ENCODE measurements at regions not wholly inside any gene's neighbourhood (a gene's known extent, or its start where the extent isn't known, plus 50 kb on each side); places are given as distances from the start of the nearest gene placed in this dataset.

- Histone ChIP-seq H3K27me3 (ENCODE audit: low read depth, low read length) (no peaks in the 10 kb centered on the region), H3K4me3 (ENCODE audit: low read depth in 1 of 2, low read length in 2 of 2) (no peak overlapping the region), H3K9me3 (ENCODE audit: control insufficient read depth in 1 of 2, low read length in 2 of 2) (peaks cover 0 to 7% of the 10 kb centered on the region in 2 donors), H3K36me3 (ENCODE audit: control insufficient read depth in 1 of 2, insufficient read depth in 2 of 2, low read length in 2 of 2) (no peaks in the 10 kb centered on the region), H3K27ac (ENCODE audit: low read length) (no peak overlapping the region), H3K4me1 (ENCODE audit: control insufficient read depth in 1 of 2, insufficient read depth in 2 of 2, low read length in 2 of 2) (no peaks in the 10 kb centered on the region)
Measured at GRCh38 chr6:134596191-134596590, 278.3 kb upstream of the SGK1 start.

- no peak overlapping the region for H3K27ac ChIP-seq (ENCODE audit: low read length)
- H3K27me3 ChIP-seq (ENCODE audit: low read depth, low read length): no peaks in the 10 kb centered on the region
- H3K4me1 ChIP-seq (ENCODE audit: control insufficient read depth in 1 of 2, insufficient read depth in 2 of 2, low read length in 2 of 2): no peaks in the 10 kb centered on the region
- no peaks in the 10 kb centered on the region for H3K36me3 ChIP-seq (ENCODE audit: control insufficient read depth in 1 of 2, insufficient read depth in 2 of 2, low read length in 2 of 2)
- H3K9me3 ChIP-seq (ENCODE audit: control insufficient read depth in 1 of 2, low read length in 2 of 2): no peaks in the 10 kb centered on the region
- no peak overlapping the region for H3K4me3 ChIP-seq (ENCODE audit: low read depth in 1 of 2, low read length in 2 of 2)
Measured at GRCh38 chr6:134594881-134595280, 277.0 kb upstream of the SGK1 start.

- Histone ChIP-seq H3K9me3 (ENCODE audit: control insufficient read depth in 1 of 2, low read length in 2 of 2) (no peaks in the 10 kb centered on the region), H3K27ac (ENCODE audit: low read length) (no peak overlapping the region), H3K36me3 (ENCODE audit: control insufficient read depth in 1 of 2, insufficient read depth in 2 of 2, low read length in 2 of 2) (no peaks in the 10 kb centered on the region), H3K4me3 (ENCODE audit: low read depth in 1 of 2, low read length in 2 of 2) (no peak overlapping the region), H3K4me1 (ENCODE audit: control insufficient read depth in 1 of 2, insufficient read depth in 2 of 2, low read length in 2 of 2) (no peaks in the 10 kb centered on the region), H3K27me3 (ENCODE audit: low read depth, low read length) (no peaks in the 10 kb centered on the region)
Measured at GRCh38 chr6:134593887-134594286, 276.0 kb upstream of the SGK1 start.

DNA sequence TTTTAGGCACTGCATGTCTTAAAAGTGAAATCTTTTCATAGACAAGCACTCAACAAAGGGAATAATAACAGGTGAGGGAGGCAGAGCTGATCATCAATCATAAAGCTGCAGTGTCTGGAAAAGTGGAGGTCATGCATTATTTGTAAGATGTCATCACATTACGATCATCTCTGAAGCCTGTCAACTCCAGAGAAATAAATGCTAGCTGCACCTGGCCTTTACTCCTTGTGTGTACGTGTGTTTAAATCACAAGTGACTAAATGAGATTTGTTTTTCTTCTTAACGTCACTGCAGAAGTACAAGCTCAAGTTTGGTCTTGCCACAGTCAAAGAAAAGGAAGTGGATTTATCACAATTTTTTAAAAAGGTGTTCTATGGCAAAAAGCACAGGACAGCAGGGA lies 275.5 kb upstream of the SGK1 start:
- H3K9me3 ChIP-seq (ENCODE audit: control insufficient read depth in 1 of 2, low read length in 2 of 2): peaks cover 0 to 2% of the 10 kb centered on the region in 2 donors
- H3K4me1 ChIP-seq (ENCODE audit: control insufficient read depth in 1 of 2, insufficient read depth in 2 of 2, low read length in 2 of 2): no peaks in the 10 kb centered on the region
- H3K27ac ChIP-seq (ENCODE audit: low read length): no peak overlapping the region
- H3K27me3 ChIP-seq (ENCODE audit: low read depth, low read length): no peaks in the 10 kb centered on the region
- no peak overlapping the region for H3K4me3 ChIP-seq (ENCODE audit: low read depth in 1 of 2, low read length in 2 of 2)
- H3K36me3 ChIP-seq (ENCODE audit: control insufficient read depth in 1 of 2, insufficient read depth in 2 of 2, low read length in 2 of 2): no peaks in the 10 kb centered on the region

DNA sequence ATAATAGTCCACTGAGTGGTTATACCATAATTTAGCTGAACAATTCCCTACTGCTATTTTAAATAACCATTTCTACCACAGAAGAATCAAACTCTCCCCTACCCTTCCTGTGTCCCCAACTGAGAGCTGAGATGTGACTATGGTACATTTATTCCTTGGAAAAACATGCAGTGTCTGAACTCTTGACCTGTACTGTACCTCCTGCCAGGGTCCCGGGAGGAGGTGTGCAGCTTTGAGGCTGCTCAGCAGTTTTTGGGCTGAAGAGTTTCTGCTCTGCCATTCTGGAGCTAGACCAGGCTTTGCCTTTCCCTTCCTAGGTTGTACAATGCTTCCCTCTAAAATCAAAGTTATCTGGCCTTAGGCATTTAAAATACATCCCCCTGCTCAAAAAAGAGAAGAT lies 275.1 kb upstream of the SGK1 start:
- Histone ChIP-seq H3K36me3 (ENCODE audit: control insufficient read depth in 1 of 2, insufficient read depth in 2 of 2, low read length in 2 of 2) (no peaks in the 10 kb centered on the region), H3K4me3 (ENCODE audit: low read depth in 1 of 2, low read length in 2 of 2) (no peak overlapping the region), H3K4me1 (ENCODE audit: control insufficient read depth in 1 of 2, insufficient read depth in 2 of 2, low read length in 2 of 2) (no peaks in the 10 kb centered on the region), H3K27me3 (ENCODE audit: low read depth, low read length) (no peaks in the 10 kb centered on the region), H3K9me3 (ENCODE audit: control insufficient read depth in 1 of 2, low read length in 2 of 2) (peaks cover 0 to 2% of the 10 kb centered on the region in 2 donors), H3K27ac (ENCODE audit: low read length) (no peak overlapping the region)

DNA sequence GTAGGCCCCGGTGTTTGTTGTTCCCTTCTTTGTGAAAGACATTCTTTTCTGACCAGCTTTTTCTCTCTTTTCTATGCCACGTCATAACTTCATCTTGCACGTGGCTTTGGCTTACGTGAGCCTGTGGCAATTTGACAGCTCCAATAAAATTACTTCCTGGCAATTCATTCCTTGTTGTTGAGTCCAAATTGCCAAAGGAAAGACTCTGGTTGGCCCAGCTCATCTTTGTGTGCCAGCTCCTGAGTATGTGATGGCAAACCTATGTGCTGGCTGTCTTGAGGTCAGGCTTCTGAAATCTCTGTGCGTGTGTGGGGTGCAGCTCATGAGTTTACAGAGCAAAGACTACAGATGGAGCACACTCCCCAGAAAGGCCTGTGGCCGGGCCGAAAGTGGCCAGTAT lies 272.5 kb upstream of the SGK1 start:
- H3K4me3 ChIP-seq (ENCODE audit: low read depth in 1 of 2, low read length in 2 of 2): no peak overlapping the region
- H3K4me1 ChIP-seq (ENCODE audit: control insufficient read depth in 1 of 2, insufficient read depth in 2 of 2, low read length in 2 of 2): no peaks in the 10 kb centered on the region
- peaks cover 0 to 2% of the 10 kb centered on the region in 2 donors for H3K9me3 ChIP-seq (ENCODE audit: control insufficient read depth in 1 of 2, low read length in 2 of 2)
- H3K36me3 ChIP-seq (ENCODE audit: control insufficient read depth in 1 of 2, insufficient read depth in 2 of 2, low read length in 2 of 2): no peaks in the 10 kb centered on the region
- no peaks in the 10 kb centered on the region for H3K27me3 ChIP-seq (ENCODE audit: low read depth, low read length)
- no peak overlapping the region for H3K27ac ChIP-seq (ENCODE audit: low read length)

GRCh38 chr6:134590004-134590403 lies 272.1 kb upstream of the SGK1 start:
- H3K36me3 ChIP-seq (ENCODE audit: control insufficient read depth in 1 of 2, insufficient read depth in 2 of 2, low read length in 2 of 2): no peaks in the 10 kb centered on the region
- H3K9me3 ChIP-seq (ENCODE audit: control insufficient read depth in 1 of 2, low read length in 2 of 2): peaks cover 0 to 2% of the 10 kb centered on the region in 2 donors
- H3K4me3 ChIP-seq (ENCODE audit: low read depth in 1 of 2, low read length in 2 of 2): no peak overlapping the region
- no peaks in the 10 kb centered on the region for H3K27me3 ChIP-seq (ENCODE audit: low read depth, low read length)
- peaks cover 0 to 3% of the 10 kb centered on the region in 2 donors for H3K4me1 ChIP-seq (ENCODE audit: control insufficient read depth in 1 of 2, insufficient read depth in 2 of 2, low read length in 2 of 2)
- H3K27ac ChIP-seq (ENCODE audit: low read length): no peak overlapping the region

DNA sequence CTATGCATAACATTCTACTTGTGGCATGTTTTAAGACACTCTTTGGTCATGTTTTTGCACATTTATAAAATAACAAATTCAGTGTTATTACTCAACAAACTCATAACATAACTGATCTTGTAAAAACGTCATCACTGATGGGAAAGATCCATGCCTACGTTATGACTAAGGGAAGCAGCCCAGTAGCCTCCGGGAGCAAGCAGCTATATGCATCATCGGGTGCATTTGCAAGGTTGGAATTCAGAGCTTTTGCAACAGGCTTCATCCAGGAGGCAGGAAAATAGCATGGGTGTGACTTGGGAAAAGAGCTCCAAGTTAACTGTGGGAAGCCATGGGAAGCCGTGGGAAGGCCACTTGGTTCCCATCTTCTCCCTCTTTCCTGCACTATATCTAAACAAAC lies 271.6 kb upstream of the SGK1 start:
- Histone ChIP-seq H3K9me3 (ENCODE audit: control insufficient read depth in 1 of 2, low read length in 2 of 2) (peaks cover 0 to 2% of the 10 kb centered on the region in 2 donors), H3K27ac (ENCODE audit: low read length) (no peak overlapping the region), H3K36me3 (ENCODE audit: control insufficient read depth in 1 of 2, insufficient read depth in 2 of 2, low read length in 2 of 2) (no peaks in the 10 kb centered on the region), H3K27me3 (ENCODE audit: low read depth, low read length) (no peaks in the 10 kb centered on the region), H3K4me1 (ENCODE audit: control insufficient read depth in 1 of 2, insufficient read depth in 2 of 2, low read length in 2 of 2) (peaks cover 0 to 4% of the 10 kb centered on the region in 2 donors), H3K4me3 (ENCODE audit: low read depth in 1 of 2, low read length in 2 of 2) (no peak overlapping the region)

GRCh38 chr6:134588267-134588666 lies 270.4 kb upstream of the SGK1 start:
- Histone ChIP-seq H3K27ac (ENCODE audit: low read length) (no peak overlapping the region), H3K36me3 (ENCODE audit: control insufficient read depth in 1 of 2, insufficient read depth in 2 of 2, low read length in 2 of 2) (no peaks in the 10 kb centered on the region), H3K4me1 (ENCODE audit: control insufficient read depth in 1 of 2, insufficient read depth in 2 of 2, low read length in 2 of 2) (peaks cover 0 to 4% of the 10 kb centered on the region in 2 donors), H3K9me3 (ENCODE audit: control insufficient read depth in 1 of 2, low read length in 2 of 2) (peaks cover 0 to 2% of the 10 kb centered on the region in 2 donors), H3K27me3 (ENCODE audit: low read depth, low read length) (no peaks in the 10 kb centered on the region), H3K4me3 (ENCODE audit: low read depth in 1 of 2, low read length in 2 of 2) (no peak overlapping the region)

DNA sequence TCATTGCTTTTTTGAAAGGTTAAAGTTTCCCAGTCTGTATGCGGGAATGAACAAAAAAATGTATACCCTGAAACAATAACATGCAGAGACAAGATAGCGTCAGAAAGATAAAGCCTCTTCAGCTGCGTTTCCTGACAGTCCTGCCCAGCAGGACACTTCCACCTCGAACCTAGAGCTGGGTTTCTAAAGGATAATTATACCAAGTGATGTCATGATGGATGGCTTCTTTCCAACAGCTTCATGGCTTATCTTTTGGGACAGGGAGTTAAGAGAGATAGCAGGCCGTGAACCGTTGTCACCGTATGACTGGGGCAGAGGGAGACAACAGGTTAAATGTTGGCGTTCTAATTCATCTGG lies 267.6 kb upstream of the SGK1 start:
- H3K27ac ChIP-seq (ENCODE audit: low read length): no peak overlapping the region
- no peak overlapping the region for H3K4me3 ChIP-seq (ENCODE audit: low read depth in 1 of 2, low read length in 2 of 2)
- H3K9me3 ChIP-seq (ENCODE audit: control insufficient read depth in 1 of 2, low read length in 2 of 2): peaks cover 0 to 2% of the 10 kb centered on the region in 2 donors
- H3K27me3 ChIP-seq (ENCODE audit: low read depth, low read length): no peaks in the 10 kb centered on the region
- H3K36me3 ChIP-seq (ENCODE audit: control insufficient read depth in 1 of 2, insufficient read depth in 2 of 2, low read length in 2 of 2): no peaks in the 10 kb centered on the region
- peaks cover 0 to 4% of the 10 kb centered on the region in 2 donors for H3K4me1 ChIP-seq (ENCODE audit: control insufficient read depth in 1 of 2, insufficient read depth in 2 of 2, low read length in 2 of 2)

DNA sequence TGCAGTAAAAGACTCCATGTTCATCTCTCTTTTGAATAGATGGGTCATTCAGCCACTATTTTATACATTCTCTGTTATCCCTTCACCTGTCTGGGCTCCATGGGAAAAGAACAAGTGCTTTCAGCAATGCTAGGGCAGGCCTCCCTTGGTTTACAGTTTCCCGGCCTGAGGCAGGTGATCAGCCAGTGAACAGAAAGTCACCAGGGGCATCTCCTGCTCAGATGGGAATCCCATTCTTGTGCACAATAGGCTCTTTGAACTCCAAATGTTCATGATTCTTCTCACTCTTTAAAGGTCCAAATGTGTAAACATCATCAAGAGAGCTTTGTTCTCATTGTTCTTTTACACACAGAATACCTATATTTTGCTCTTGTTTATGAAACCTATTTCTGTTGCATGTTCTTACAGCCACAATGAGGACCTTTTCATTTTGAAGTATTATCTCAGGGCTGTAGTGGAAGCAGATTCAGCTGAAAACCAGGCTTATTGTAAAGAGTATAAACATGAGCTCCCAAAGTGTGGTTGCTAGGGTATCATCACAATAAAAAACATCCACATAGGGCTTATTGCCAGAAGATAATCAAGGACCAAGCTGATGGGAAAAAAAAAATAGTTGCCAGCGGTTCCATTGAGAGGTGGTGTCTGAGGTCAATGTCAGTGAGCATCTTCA lies 267.1 kb upstream of the SGK1 start:
- Histone ChIP-seq H3K36me3 (ENCODE audit: control insufficient read depth in 1 of 2, insufficient read depth in 2 of 2, low read length in 2 of 2) (no peaks in the 10 kb centered on the region), H3K9me3 (ENCODE audit: control insufficient read depth in 1 of 2, low read length in 2 of 2) (peaks cover 0 to 2% of the 10 kb centered on the region in 2 donors), H3K27ac (ENCODE audit: low read length) (no peak overlapping the region), H3K27me3 (ENCODE audit: low read depth, low read length) (no peaks in the 10 kb centered on the region), H3K4me1 (ENCODE audit: control insufficient read depth in 1 of 2, insufficient read depth in 2 of 2, low read length in 2 of 2) (peaks cover 0 to 4% of the 10 kb centered on the region in 2 donors), H3K4me3 (ENCODE audit: low read depth in 1 of 2, low read length in 2 of 2) (no peak overlapping the region)

DNA sequence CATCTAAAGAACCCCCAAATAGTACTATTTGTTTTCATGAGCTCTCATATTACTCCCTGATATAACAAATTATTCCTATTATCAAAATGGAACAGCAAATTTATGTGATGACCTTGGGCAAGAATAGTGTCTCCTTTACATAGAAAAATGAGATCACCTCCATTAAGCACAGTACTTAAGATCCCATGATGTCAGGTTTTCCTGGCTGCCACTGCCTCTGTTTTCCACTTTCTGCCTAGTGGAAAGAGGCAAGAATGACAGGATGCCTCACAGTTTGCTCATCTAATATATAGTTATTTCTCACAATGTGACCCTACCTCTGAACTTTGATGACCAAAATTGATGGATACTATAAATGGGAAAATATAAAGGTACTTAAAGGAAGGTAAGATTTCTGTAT lies 260.1 kb upstream of the SGK1 start:
- Histone ChIP-seq H3K4me3 (ENCODE audit: low read depth in 1 of 2, low read length in 2 of 2) (no peak overlapping the region), H3K36me3 (ENCODE audit: control insufficient read depth in 1 of 2, insufficient read depth in 2 of 2, low read length in 2 of 2) (no peaks in the 10 kb centered on the region), H3K9me3 (ENCODE audit: control insufficient read depth in 1 of 2, low read length in 2 of 2) (no peaks in the 10 kb centered on the region), H3K27ac (ENCODE audit: low read length) (no peak overlapping the region), H3K4me1 (ENCODE audit: control insufficient read depth in 1 of 2, insufficient read depth in 2 of 2, low read length in 2 of 2) (no peaks in the 10 kb centered on the region), H3K27me3 (ENCODE audit: low read depth, low read length) (no peaks in the 10 kb centered on the region)
